Type B pancreatic cell (in vitro differentiated cells): ENCODE measurements at regions not wholly inside any gene's neighbourhood (a gene's known extent, or its start where the extent isn't known, plus 50 kb on each side); places are given as distances from the start of the nearest gene placed in this dataset.
"Not testable (repeated sequence)": the region's sequence is repeated elsewhere in the genome, so short reads cannot be mapped to it uniquely, and the experiment has no call there.

ENCODE experiments used
- DNase-seq: peaks from one replicate; pipeline ENCODE4 v3.0.0; 2021; ENCODE audit warnings: mixed read lengths; ENCODE audit not compliant: unreplicated experiment; ENCODE audit errors: extremely low spot score
- H3K27ac Mint-ChIP-seq: 2 replicates; pipeline ENCODE4 v1.8.0; 2021; ENCODE audit warnings: mild to moderate bottlenecking, mixed read lengths
- H3K27me3 Mint-ChIP-seq: 2 replicates; pipeline ENCODE4 v1.8.0; 2021; ENCODE audit warnings: mixed read lengths
- H3K36me3 Mint-ChIP-seq: 2 replicates; pipeline ENCODE4 v1.8.0; 2021; ENCODE audit warnings: mixed read lengths
- H3K4me1 Mint-ChIP-seq: one replicate; pipeline ENCODE4 v1.8.0; 2021; ENCODE audit warnings: mixed read lengths; ENCODE audit not compliant: unreplicated experiment
- H3K4me3 Mint-ChIP-seq: 2 replicates; pipeline ENCODE4 v1.8.0; 2021; ENCODE audit warnings: mild to moderate bottlenecking, mixed read lengths
- H3K9me3 Mint-ChIP-seq: 2 replicates; pipeline ENCODE4 v1.8.0; 2021; ENCODE audit warnings: mixed read lengths
- TF ChIP-seq, protein P1 (sequence below): fragments of 200-600 bp; sonication (generic); conservative IDR thresholded peaks from 2 replicates; pipeline ENCODE4 v1.5.0; 2021; ENCODE audit warnings: antibody characterized with exemption, mild to moderate bottlenecking

- Mint-ChIP-seq H3K27ac (no peak overlapping the region), H3K4me1 (no peaks in the 10 kb centered on the region), H3K9me3 (no peaks in the 10 kb centered on the region), H3K36me3 (no peaks in the 10 kb centered on the region), H3K4me3 (no peak overlapping the region), H3K27me3 (no peaks in the 10 kb centered on the region)
- TF ChIP-seq, protein P1, sequence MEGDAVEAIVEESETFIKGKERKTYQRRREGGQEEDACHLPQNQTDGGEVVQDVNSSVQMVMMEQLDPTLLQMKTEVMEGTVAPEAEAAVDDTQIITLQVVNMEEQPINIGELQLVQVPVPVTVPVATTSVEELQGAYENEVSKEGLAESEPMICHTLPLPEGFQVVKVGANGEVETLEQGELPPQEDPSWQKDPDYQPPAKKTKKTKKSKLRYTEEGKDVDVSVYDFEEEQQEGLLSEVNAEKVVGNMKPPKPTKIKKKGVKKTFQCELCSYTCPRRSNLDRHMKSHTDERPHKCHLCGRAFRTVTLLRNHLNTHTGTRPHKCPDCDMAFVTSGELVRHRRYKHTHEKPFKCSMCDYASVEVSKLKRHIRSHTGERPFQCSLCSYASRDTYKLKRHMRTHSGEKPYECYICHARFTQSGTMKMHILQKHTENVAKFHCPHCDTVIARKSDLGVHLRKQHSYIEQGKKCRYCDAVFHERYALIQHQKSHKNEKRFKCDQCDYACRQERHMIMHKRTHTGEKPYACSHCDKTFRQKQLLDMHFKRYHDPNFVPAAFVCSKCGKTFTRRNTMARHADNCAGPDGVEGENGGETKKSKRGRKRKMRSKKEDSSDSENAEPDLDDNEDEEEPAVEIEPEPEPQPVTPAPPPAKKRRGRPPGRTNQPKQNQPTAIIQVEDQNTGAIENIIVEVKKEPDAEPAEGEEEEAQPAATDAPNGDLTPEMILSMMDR = no peak
- DNase-seq = no peak
Measured at GRCh38 chr3:106981392-106981791, 395.8 kb upstream of the CCDC54 start.

- no peaks in the 10 kb centered on the region for H3K36me3 Mint-ChIP-seq
- no peak overlapping the region for H3K4me3 Mint-ChIP-seq
- no peaks in the 10 kb centered on the region for H3K4me1 Mint-ChIP-seq
- H3K9me3 Mint-ChIP-seq = peaks cover 6% of the 10 kb centered on the region
- no peaks in the 10 kb centered on the region for H3K27me3 Mint-ChIP-seq
- TF ChIP-seq, protein P1 = no peak
- no peak for DNase-seq
- no peak overlapping the region for H3K27ac Mint-ChIP-seq
Measured at GRCh38 chr3:106985721-106986120, 391.5 kb upstream of the CCDC54 start.

DNA sequence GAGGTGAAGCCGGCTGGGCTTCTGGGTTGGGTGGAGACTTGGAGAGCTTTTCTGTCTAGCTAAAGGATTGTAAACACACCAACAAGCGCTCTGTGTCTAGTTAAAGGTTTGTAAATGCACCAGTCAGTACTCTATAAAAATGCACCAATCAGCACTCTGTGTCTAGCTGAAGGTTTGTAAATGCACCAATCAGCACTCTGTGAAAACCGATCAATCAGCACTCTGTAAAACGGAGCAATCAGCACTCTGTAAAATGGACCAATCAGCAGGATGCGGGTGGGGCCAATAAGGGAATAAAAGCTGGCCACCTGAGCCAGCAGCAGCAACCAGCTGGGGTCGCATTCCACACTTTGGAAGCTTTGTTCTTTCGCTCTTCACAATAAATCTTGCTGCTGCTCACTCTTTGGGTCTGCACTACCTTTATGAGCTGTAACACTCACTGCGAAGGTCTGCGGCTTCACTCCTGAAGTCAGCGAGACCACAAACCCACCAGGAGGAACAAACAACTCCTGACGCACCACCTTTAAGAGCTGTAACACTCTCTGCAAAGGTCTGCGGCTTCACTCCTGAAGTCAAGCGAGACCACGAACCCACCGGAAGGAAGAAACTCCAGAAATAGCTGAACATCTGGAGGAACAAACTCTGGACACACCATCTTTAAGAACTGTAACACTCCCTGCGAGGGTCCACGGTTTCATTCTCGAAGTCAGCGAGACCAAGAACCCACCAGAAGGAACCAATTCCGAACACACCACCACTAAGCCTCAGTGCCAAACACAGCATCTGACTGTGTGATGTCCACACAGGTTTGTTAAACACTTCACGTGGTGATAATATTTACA, 378.2 kb upstream of the CCDC54 start:
- H3K27ac Mint-ChIP-seq, H3K4me1 Mint-ChIP-seq, H3K36me3 Mint-ChIP-seq, H3K9me3 Mint-ChIP-seq, DNase-seq, H3K27me3 Mint-ChIP-seq, H3K4me3 Mint-ChIP-seq: not testable (repeated sequence)

GRCh38 chr3:107001635-107002034, 375.6 kb upstream of the CCDC54 start:
- peak overlapping the region; percentile 81 for H3K27ac Mint-ChIP-seq
- H3K4me1 Mint-ChIP-seq = peaks cover 6% of the 10 kb centered on the region
- TF ChIP-seq, protein P1 = no peak
- no peak for DNase-seq
- peak overlapping the region; percentile 23 for H3K4me3 Mint-ChIP-seq
- H3K27me3 Mint-ChIP-seq = no peaks in the 10 kb centered on the region
- H3K9me3 Mint-ChIP-seq = peaks cover 9% of the 10 kb centered on the region
- peaks cover 8% of the 10 kb centered on the region for H3K36me3 Mint-ChIP-seq

DNA sequence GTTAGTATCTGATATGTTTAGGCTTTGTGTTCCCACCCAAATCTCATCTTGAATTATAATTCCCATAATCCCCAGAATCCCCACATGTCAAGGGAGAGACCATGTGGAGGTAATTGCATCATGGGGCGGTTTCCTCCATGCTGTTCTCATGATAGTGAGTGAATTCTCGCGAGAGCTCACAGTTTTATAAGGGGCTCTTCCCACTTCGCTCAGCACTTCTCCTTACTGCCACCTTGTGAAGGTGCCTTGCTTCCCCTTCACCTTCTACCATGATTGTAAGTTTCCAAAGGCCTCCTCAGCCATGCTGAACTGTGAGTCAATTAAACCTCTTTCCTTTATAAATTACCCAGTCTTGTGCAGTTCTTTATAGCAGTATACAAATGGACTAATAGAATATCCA, 371.9 kb upstream of the CCDC54 start:
- not testable (repeated sequence) for DNase-seq, H3K27ac Mint-ChIP-seq, H3K27me3 Mint-ChIP-seq, H3K4me3 Mint-ChIP-seq, H3K4me1 Mint-ChIP-seq, H3K9me3 Mint-ChIP-seq, H3K36me3 Mint-ChIP-seq

DNA sequence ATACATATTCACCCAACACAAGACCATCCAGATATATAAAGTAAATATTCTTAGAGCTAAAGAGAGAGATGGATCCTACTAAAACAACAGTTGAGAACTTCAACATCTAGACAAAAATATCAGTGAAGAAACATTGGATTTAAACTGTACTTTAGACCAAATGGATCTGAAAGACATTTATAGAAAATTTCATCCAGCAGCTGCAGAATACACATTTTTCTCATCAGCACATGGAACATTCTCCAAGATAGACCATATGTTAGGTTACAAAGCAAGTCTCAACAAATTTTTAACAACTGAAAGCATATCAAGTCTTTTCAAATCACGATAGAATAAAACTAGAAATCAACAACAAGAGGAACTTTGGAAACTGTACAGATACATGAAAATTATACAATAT, 369.0 kb upstream of the CCDC54 start:
- no peaks in the 10 kb centered on the region for H3K36me3 Mint-ChIP-seq
- H3K9me3 Mint-ChIP-seq = no peaks in the 10 kb centered on the region
- no peak overlapping the region for H3K27ac Mint-ChIP-seq
- H3K4me3 Mint-ChIP-seq = no peak overlapping the region
- DNase-seq = no peak
- no peaks in the 10 kb centered on the region for H3K27me3 Mint-ChIP-seq
- H3K4me1 Mint-ChIP-seq = no peaks in the 10 kb centered on the region
- TF ChIP-seq, protein P1 = no peak
